Astrocyte of the spinal cord (primary cell): ENCODE measurements at regions not wholly inside any gene's neighbourhood (a gene's known extent, or its start where the extent isn't known, plus 50 kb on each side); places are given as distances from the start of the nearest gene placed in this dataset.

Experiments
- DNase-seq: peaks from one replicate; pipeline ENCODE4 v3.0.0; 2011; ENCODE audit warnings: low read depth, low spot score
- H3K4me3 ChIP-seq: 2 replicates; pipeline ENCODE4 v1.5.1; 2011; ENCODE audit warnings: low read depth, mild to moderate bottlenecking, low read length, moderate library complexity
- in situ Hi-C: cut with HindIII; loops from 2 replicates; pipeline ENCODE4 v1.10.0; 2017; ENCODE audit warnings: low sequenced_read_pairs
- TF ChIP-seq, protein P1 (sequence below): IDR thresholded peaks from 2 replicates; pipeline ENCODE4 v1.5.1; 2012; ENCODE audit warnings: low read depth, mild to moderate bottlenecking, low read length, inconsistent platforms

- in situ Hi-C loops, result no loop called here
- DNase-seq, result no peak
- no peak overlapping the region for H3K4me3 ChIP-seq
- TF ChIP-seq, protein P1, sequence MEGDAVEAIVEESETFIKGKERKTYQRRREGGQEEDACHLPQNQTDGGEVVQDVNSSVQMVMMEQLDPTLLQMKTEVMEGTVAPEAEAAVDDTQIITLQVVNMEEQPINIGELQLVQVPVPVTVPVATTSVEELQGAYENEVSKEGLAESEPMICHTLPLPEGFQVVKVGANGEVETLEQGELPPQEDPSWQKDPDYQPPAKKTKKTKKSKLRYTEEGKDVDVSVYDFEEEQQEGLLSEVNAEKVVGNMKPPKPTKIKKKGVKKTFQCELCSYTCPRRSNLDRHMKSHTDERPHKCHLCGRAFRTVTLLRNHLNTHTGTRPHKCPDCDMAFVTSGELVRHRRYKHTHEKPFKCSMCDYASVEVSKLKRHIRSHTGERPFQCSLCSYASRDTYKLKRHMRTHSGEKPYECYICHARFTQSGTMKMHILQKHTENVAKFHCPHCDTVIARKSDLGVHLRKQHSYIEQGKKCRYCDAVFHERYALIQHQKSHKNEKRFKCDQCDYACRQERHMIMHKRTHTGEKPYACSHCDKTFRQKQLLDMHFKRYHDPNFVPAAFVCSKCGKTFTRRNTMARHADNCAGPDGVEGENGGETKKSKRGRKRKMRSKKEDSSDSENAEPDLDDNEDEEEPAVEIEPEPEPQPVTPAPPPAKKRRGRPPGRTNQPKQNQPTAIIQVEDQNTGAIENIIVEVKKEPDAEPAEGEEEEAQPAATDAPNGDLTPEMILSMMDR, result no peak
Measured at GRCh38 chr15:68512052-68512451, 66.7 kb upstream of the CORO2B start.

- in situ Hi-C loops, result no loop called here
- TF ChIP-seq, protein P1, result no peak
- DNase-seq, result no peak
- no peak overlapping the region for H3K4me3 ChIP-seq
Measured at GRCh38 chr15:68512598-68512997, 66.2 kb upstream of the CORO2B start.

- no peak for DNase-seq
- TF ChIP-seq, protein P1, result no peak
- no peak overlapping the region for H3K4me3 ChIP-seq
- in situ Hi-C loops, result no loop called here
Measured at GRCh38 chr15:68515371-68516095, 63.3 kb upstream of the CORO2B start.

DNA sequence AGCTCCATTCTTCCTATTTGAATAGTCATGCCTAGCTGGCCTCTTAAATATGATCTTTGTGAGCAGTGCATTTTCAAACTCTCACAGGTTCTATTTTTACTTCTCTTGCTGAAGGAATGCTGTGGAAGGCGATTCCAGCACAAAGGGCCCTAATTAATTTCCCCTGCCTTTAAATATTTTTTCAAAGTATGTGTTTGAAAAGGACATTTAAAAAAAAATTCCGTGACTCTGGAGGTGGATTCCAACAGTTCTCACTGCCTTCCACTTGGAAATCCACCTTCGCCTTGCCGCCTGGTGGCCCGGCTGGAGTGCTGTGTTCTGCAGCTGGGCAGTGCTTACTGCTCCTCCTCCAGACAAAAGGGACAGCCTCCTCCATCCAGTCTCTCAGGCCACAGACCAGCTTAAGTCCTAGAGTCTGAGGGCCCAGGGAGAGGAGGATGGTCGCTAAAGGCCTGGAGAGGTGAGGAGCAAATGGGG lies 61.5 kb upstream of the CORO2B start:
- TF ChIP-seq, protein P1, result peak; percentile 24
- H3K4me3 ChIP-seq, result no peak overlapping the region
- DNase-seq, result no peak
- in situ Hi-C loops, result no loop called here

DNA sequence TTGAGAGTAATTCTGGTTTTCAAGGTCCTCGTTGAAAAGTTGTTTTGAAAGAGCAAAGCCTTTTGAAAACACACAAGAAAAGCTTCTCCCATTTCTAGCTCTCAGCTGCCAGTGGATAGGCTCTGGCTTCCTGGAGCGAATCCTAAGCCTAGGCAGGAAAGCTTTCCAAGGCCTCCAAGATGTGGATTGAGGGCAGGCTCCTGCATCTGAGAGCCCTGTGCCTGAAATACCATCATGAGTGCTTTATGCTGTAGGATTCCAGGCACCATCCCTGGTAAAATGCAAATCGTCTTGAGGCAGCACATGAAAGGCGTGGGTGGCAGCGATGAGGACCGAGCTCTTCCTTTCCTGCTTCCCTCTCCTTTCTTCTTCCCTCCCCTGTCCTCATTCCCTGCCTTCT lies 60.7 kb upstream of the CORO2B start:
- DNase-seq, result no peak
- no peak overlapping the region for H3K4me3 ChIP-seq
- TF ChIP-seq, protein P1, result no peak
- in situ Hi-C loops, result no loop called here

- DNase-seq, result no peak
- in situ Hi-C loops, result no loop called here
- H3K4me3 ChIP-seq, result no peak overlapping the region
- TF ChIP-seq, protein P1, result no peak
Measured at GRCh38 chr15:68518785-68519430, 59.9 kb upstream of the CORO2B start.
